Right cardiac atrium (tissue), 5 donors: ENCODE measurements at regions not wholly inside any gene's neighbourhood (a gene's known extent, or its start where the extent isn't known, plus 50 kb on each side); places are given as distances from the start of the nearest gene placed in this dataset.
A peak's percentile ranks its signal among the peaks of the same experiment; 100 is the strongest.

Experiments used
- ATAC-seq, 2 donors: fragments of 200-7000 bp; cut with Tn5 transposase; one replicate each; pipeline versions ENCODE4 v1.8.0 to v1.9.1; 2020; ENCODE audit warnings: moderate library complexity in 2 of 2, mild to moderate bottlenecking in 1 of 2
- DNase-seq, 3 donors: peaks; one replicate each; pipeline ENCODE4 v3.0.0-alpha.2; 2020
- H3K27ac ChIP-seq: one replicate; pipeline ENCODE4 v1.5.1; 2013; ENCODE audit warnings: mild to moderate bottlenecking, low read length, control low read depth, moderate library complexity
- H3K27me3 ChIP-seq: one replicate; pipeline ENCODE4 v1.6.1; 2013; ENCODE audit not compliant: control insufficient read depth, insufficient read depth
- H3K4me1 ChIP-seq: one replicate; pipeline ENCODE4 v1.6.1; 2013; ENCODE audit warnings: low read length; ENCODE audit not compliant: control insufficient read depth, insufficient read depth
- H3K4me3 ChIP-seq: one replicate; pipeline ENCODE4 v1.5.1; 2013; ENCODE audit warnings: low read length, control low read depth
- H3K9me3 ChIP-seq: one replicate; pipeline ENCODE4 v1.6.1; 2013; ENCODE audit warnings: low read length; ENCODE audit not compliant: control insufficient read depth
- WGBS: extraction: QIAGEN DNeasy Blood & Tissue Kit; methylation state at CpG from one replicate; pipeline ENCODE4 v1.1.7; 2013; 5-methylcytosine and 5-hydroxymethylcytosine counted together
- intact Hi-C, 4 donors: fragments of 100-400 bp; cut with DNase I; formaldehyde crosslinking; loops; one replicate each; pipeline versions ENCODE4 v1.11.0 to v1.14.0; 2022 to 2023
- donor health status: healthy with polysubstance abuse.
- donor health status: DM: no; HTN: yes; CAD: no.
- donor health status: DM: no; HTN: no; CAD: no.
- donor health status: DM: no; HTN: yes; CAD: no; lungs with severe emphysema.
- donor health status: DM: yes; HTN: yes; CAD: no.

GRCh38 chr5:51988634-51989033 lies 605.4 kb downstream of the ISL1 start:
- ATAC-seq (no peak), DNase-seq (peak in 1 of 3 donors; percentile 12)
- no peak overlapping the region for H3K27ac ChIP-seq
- no peaks in the 10 kb centered on the region for H3K9me3 ChIP-seq
- peaks cover 2% of the 10 kb centered on the region for H3K4me1 ChIP-seq
- WGBS = 58% methylated on average over 6 of the region's 6 CpGs
- no peak overlapping the region for H3K4me3 ChIP-seq
- intact Hi-C loops = no loop called here
- no peaks in the 10 kb centered on the region for H3K27me3 ChIP-seq

DNA sequence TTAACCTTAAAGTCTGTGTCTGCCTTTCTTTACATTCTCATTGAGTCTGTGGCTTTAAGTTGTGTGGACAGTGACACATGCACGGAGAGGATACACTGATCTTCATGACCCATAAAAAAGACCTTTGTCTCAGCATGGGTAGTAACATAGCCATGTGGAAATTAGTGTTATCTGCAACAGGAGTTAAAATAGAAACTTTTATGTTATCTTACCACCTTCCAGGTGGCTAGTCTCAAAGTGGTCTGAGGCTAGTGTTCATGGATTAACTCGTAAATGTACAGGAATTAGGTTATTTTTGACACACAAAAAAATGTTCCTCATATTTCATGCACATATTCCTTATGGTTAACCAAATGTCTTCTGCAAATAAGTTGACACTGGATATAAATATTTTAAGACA lies 607.0 kb downstream of the ISL1 start:
- Histone ChIP-seq H3K4me1 (peaks cover 2% of the 10 kb centered on the region), H3K4me3 (no peak overlapping the region), H3K27ac (no peak overlapping the region), H3K9me3 (no peaks in the 10 kb centered on the region), H3K27me3 (no peaks in the 10 kb centered on the region)
- WGBS = 44% methylated on average over 2 of the region's 2 CpGs
- intact Hi-C loops = no loop called here
- no peak for DNase-seq
- no peak for ATAC-seq

- WGBS = 55% methylated on average over 1 of the region's 1 CpG
- Histone ChIP-seq H3K9me3 (no peaks in the 10 kb centered on the region), H3K27me3 (no peaks in the 10 kb centered on the region), H3K4me1 (peaks cover 2% of the 10 kb centered on the region), H3K27ac (no peak overlapping the region), H3K4me3 (no peak overlapping the region)
- DNase-seq (no peak), ATAC-seq (no peak)
- intact Hi-C loops = no loop called here
Measured at GRCh38 chr5:51990661-51991180, 607.5 kb downstream of the ISL1 start.

DNA sequence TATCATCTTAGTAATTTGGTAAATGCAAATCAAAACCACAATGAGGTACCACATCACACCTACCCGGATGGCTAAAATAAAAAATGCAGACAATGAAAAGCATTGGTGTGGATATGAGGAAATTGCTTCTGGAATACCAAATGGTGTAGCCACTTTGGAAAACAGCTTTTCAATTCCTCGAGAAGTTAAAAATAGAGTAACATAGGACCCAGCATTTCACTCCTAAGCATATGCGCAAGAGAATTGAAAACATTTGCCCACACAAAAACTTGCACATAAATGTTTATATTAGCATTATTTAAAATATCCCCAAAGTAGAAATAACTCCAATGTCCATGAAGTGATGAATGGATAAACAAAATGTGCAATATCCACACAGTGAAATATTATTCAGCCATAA lies 608.7 kb downstream of the ISL1 start:
- Histone ChIP-seq H3K4me3 (no peak overlapping the region), H3K9me3 (no peaks in the 10 kb centered on the region), H3K27ac (no peak overlapping the region), H3K4me1 (peaks cover 2% of the 10 kb centered on the region), H3K27me3 (no peaks in the 10 kb centered on the region)
- intact Hi-C loops = no loop called here
- 95% methylated on average over 3 of the region's 3 CpGs for WGBS
- ATAC-seq (no peak), DNase-seq (no peak)

GRCh38 chr5:51995773-51996306 lies 612.6 kb downstream of the ISL1 start:
- WGBS = 82% methylated on average over 5 of the region's 5 CpGs
- ATAC-seq = no peak

DNA sequence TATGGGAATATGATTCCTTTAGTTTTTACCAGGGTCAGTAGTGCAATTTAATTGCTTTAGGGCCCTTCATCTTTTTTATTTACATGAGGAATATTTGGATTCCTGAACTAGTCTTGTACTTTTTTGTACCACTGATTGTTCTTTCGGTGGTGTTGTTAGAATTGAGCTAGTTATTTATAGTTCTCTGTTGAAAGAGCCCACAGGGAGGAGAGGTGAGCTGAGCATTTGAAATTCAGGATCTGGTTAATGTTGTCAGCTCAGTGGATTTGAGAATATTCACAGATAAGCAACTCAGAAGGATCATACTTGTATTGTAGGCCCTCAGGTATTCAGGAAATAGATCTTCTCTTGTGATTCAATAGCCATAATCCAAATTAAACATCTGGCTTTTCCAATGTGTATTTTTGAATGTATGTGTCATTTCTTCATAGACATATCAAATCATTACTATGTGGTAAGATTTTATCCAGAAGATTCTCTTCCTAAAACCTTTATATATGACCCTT lies 613.2 kb downstream of the ISL1 start:
- 31% methylated on average over 1 of the region's 1 CpG for WGBS
- intact Hi-C loops = no loop called here
- Histone ChIP-seq H3K9me3 (no peaks in the 10 kb centered on the region), H3K27ac (no peak overlapping the region), H3K27me3 (no peaks in the 10 kb centered on the region), H3K4me3 (no peak overlapping the region), H3K4me1 (no peaks in the 10 kb centered on the region)
- ATAC-seq (no peak), DNase-seq (no peak)

More at GRCh38 chr5:51995773-51996306, 612.6 kb downstream of the ISL1 start:
- DNase-seq = no peak
- H3K27ac ChIP-seq = no peak overlapping the region
- intact Hi-C loops = no loop called here
- no peaks in the 10 kb centered on the region for H3K9me3 ChIP-seq
- H3K27me3 ChIP-seq = no peaks in the 10 kb centered on the region
- no peaks in the 10 kb centered on the region for H3K4me1 ChIP-seq
- no peak overlapping the region for H3K4me3 ChIP-seq

DNA sequence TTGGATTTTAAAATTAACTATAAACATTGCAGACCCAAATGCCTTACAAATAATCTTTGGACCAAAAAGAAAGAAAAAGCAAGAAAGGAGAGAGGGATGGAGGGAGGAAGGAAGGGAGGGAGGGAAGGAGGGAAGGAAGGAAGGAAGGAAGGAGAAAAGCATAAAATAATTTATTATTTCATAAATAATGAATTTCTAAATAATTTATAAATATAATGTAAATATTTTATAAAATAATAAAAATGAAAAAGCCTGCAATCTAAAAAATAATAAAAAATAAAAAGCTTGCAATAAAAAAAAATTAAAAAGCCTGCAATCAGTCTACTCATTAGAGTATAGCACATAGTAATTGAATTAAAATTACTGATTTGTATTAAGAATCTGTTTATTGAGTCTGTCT lies 614.3 kb downstream of the ISL1 start:
- Histone ChIP-seq H3K4me3 (no peak overlapping the region), H3K27ac (no peak overlapping the region), H3K27me3 (no peaks in the 10 kb centered on the region), H3K9me3 (no peaks in the 10 kb centered on the region), H3K4me1 (no peaks in the 10 kb centered on the region)
- DNase-seq (no peak), ATAC-seq (no peak)
- intact Hi-C loops = no loop called here

DNA sequence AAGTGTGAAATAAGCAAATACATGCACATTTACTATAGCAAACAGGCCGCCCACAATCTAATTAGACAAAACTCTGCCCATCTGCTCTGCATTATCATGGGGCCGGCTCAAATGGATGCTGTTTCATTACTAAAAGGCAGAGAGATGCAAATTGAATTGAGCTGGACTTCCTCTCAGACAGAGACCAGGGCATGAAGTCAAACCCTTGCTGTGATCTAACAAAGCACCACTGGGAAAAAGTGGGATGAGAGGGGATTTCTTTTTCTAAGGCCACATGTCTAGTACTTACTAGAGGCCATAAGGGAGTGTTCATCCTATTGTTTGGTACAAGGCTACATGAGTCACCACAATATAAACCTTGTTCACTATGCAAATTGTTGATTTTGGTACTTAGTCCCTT lies 614.7 kb downstream of the ISL1 start:
- no peaks in the 10 kb centered on the region for H3K9me3 ChIP-seq
- WGBS = 71% methylated on average over 2 of the region's 2 CpGs
- no peaks in the 10 kb centered on the region for H3K27me3 ChIP-seq
- ATAC-seq = no peak
- H3K4me1 ChIP-seq = no peaks in the 10 kb centered on the region
- no peak overlapping the region for H3K27ac ChIP-seq
- no peak overlapping the region for H3K4me3 ChIP-seq
- no peak for DNase-seq
- intact Hi-C loops = no loop called here

DNA sequence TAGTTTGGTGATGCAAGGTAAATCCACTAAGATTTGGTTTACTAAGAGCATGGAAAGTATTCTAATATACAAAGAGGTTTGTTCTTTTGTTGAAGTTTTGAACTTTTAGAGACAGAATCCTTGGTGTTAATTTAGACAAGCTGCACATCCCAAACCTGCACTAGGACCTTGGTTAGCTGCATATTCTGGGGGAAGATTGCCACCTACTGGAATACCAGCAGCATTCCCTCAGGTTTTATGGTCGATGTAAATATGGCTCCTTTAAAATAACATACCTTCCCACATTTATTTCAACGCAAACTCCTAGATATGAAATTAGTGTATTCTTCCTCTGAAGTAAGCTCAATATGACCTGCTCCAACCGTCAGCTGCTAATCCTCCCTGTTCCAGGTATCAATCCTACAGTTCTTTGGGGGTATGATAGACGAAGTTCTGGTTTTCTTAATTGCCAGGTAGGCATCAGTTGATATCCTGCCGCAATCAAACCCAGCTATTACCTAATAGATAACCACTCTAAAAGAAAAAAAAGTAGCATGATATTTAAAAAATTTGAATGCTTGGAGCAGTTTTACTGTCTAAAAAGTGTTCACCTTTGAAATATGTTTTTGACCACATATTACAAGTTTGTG lies 624.1 kb downstream of the ISL1 start:
- H3K4me3 ChIP-seq = no peak overlapping the region
- H3K27me3 ChIP-seq = no peaks in the 10 kb centered on the region
- H3K27ac ChIP-seq = no peak overlapping the region
- DNase-seq = no peak
- H3K9me3 ChIP-seq = no peaks in the 10 kb centered on the region
- intact Hi-C loops = loop anchor here in 3 of 4 donors (5.0 to 10.0 kb wide), 2 partner anchors 1043 to 1045 kb away; no protein-coding TSS in a partner anchor
- ATAC-seq = no peak
- WGBS = 28% methylated on average over 5 of the region's 5 CpGs
- no peaks in the 10 kb centered on the region for H3K4me1 ChIP-seq

DNA sequence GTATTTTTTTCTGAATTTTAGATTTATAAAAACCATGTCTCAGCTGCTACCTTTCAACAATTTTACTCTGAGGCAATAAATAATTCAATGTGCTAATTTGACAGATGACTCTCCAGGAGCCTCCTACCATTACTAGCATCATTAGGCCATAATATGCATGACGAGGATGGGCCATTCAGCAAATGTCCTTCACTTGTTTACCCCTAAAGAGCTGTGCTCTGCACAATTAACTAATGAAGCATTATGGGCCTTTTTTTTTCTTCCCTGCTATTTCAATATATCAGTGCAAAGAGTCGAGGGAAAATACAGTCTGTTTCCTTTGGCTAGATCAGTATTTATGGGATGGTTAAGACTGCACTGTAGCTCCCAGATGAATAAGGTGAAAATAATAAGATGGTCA lies 627.2 kb downstream of the ISL1 start:
- no peak for ATAC-seq
- WGBS = 53% methylated on average over 2 of the region's 2 CpGs
- Histone ChIP-seq H3K27me3 (no peaks in the 10 kb centered on the region), H3K27ac (no peak overlapping the region), H3K4me1 (no peaks in the 10 kb centered on the region), H3K9me3 (no peaks in the 10 kb centered on the region), H3K4me3 (no peak overlapping the region)
- DNase-seq = no peak
- intact Hi-C loops = no loop called here

GRCh38 chr5:52013523-52013922 lies 630.3 kb downstream of the ISL1 start:
- no peak overlapping the region for H3K27ac ChIP-seq
- H3K27me3 ChIP-seq = no peaks in the 10 kb centered on the region
- no peak overlapping the region for H3K4me3 ChIP-seq
- 45% methylated on average over 1 of the region's 1 CpG for WGBS
- DNase-seq = no peak
- intact Hi-C loops = no loop called here
- H3K9me3 ChIP-seq = no peaks in the 10 kb centered on the region
- no peak for ATAC-seq
- H3K4me1 ChIP-seq = no peaks in the 10 kb centered on the region
